ENCODE measurements at regions not wholly inside any gene's neighbourhood (a gene's known extent, or its start where the extent isn't known, plus 50 kb on each side); places are given as distances from the start of the nearest gene placed in this dataset.
A peak's percentile ranks its signal among the peaks of the same experiment; 100 is the strongest.

GRCh38 chr9:121550041-121550440 lies 50.4 kb upstream of the GGTA1 start:
- TF ChIP-seq, protein P1, sequence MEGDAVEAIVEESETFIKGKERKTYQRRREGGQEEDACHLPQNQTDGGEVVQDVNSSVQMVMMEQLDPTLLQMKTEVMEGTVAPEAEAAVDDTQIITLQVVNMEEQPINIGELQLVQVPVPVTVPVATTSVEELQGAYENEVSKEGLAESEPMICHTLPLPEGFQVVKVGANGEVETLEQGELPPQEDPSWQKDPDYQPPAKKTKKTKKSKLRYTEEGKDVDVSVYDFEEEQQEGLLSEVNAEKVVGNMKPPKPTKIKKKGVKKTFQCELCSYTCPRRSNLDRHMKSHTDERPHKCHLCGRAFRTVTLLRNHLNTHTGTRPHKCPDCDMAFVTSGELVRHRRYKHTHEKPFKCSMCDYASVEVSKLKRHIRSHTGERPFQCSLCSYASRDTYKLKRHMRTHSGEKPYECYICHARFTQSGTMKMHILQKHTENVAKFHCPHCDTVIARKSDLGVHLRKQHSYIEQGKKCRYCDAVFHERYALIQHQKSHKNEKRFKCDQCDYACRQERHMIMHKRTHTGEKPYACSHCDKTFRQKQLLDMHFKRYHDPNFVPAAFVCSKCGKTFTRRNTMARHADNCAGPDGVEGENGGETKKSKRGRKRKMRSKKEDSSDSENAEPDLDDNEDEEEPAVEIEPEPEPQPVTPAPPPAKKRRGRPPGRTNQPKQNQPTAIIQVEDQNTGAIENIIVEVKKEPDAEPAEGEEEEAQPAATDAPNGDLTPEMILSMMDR (IDR thresholded peaks at IDR 0.05; ENCODE audit: low read depth, low read length), result no peak
- DNase-seq (ENCODE audit: low read depth in 2 of 2), result no peak
- no peak overlapping the region for H3K4me3 ChIP-seq (replicated peaks in 1 of 2; ENCODE audit: low read depth in 2 of 2, low read length in 2 of 2)

DNA sequence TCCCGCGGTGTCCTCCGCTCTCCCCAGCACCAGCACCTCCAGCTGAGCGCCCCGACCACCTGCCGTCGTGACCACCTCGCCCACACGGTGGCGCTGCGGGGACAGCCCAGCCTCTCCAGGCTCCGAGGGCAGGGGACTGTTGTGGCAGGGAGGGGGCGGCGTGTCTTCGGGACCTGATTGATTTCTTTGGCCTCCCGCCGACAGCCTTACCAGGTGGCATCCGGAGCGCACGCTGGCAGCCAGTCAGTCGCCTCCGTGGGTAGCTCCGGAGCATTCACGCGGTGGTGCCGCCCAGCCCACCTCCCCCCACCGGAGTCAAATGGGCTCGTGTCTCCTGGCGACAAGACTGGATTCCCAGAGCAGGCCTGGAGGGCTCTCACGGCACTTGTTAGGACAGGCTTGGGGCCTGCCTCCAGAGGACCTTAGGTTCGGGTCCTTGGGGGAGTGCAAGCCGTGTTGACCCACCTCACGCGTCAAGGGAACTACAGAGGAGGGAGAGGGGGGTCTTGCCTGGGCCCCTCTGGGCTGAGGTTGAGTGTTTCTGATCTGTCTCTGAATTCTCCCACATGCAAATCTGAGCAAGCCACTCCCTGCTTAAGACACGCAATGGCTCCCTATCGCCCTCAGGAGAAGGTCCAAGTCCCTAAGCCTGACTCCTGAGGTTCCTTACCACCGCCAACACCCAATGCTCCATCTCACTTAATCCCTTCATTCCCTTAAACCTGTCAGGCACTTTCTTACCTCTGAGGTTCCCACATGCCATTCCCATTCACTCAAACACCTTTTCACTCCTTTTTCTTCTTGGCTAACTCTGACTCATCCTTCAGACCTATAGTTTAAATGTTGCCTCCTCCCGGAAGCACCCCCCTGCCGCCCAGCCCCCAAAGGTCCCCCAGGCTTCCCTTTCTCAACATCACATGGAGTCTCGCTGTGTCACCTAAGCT lies 51.2 kb upstream of the GGTA1 start:
- TF ChIP-seq, protein P1 (IDR thresholded peaks at IDR 0.05; ENCODE audit: low read depth, low read length), result peak; percentile 91
- peak overlapping the region in 1 of 2 donors; percentile 27 for H3K4me3 ChIP-seq (replicated peaks in 1 of 2; ENCODE audit: low read depth in 2 of 2, low read length in 2 of 2)
- peak; percentile 58 to 66 for DNase-seq (ENCODE audit: low read depth in 2 of 2)

DNA sequence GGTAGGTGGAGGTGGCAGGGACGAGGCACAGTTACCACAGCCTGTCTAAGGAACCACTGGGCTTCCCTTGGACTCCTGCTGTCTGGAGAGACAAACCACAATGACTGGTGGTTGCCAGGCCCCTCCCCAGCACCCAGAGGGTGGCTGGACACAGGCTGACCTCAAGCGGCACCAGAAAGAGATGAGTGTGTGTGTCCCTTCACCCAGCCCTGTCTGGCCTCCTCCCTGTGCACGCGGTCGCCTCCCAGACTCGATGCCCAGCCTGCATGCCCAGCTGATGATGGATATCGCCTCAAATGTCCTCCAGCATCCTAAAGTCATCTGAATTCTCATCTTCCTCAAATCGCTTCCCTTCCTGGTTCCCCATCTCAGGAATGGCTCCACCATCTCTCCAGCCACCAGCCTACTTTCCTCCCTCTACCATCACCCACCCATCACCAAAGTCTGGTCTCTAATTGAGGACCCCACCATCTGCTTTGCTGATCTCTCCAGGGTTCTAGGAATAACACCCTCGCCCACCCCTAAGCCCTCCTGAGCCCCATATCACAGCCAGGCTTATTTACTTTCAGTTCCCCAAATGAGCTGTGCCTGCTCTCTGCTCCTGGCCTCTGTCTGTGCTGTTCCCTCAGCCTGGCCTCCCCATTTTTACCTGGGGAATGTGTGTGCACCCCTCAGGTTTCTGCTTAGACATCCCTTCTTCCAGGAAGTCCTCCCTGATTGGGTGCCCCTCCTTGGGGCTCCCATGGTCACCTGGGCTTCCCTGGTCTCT lies 52.5 kb upstream of the GGTA1 start:
- no peak for DNase-seq (ENCODE audit: low read depth in 2 of 2)
- H3K4me3 ChIP-seq (replicated peaks in 1 of 2; ENCODE audit: low read depth in 2 of 2, low read length in 2 of 2), result no peak overlapping the region
- TF ChIP-seq, protein P1 (IDR thresholded peaks at IDR 0.05; ENCODE audit: low read depth, low read length), result no peak

DNA sequence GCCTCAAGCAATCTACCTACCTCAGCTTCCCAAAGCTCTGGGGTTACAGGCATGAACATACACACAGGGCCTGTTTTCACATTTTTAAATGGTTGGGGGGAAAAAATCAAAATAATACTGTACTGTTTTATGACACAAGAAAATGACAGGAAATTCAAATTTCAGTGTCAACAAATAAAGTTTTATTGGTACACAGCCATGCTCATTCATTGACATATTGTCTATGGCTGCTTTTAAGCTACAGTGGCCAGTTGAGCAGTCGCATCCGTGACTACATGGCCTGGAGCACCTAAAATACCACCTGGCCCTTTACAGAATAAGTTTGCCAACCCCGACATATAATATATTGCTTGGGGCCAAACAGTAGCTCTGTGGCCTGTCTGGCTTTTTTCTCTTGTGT lies 56.4 kb upstream of the GGTA1 start:
- DNase-seq (ENCODE audit: low read depth in 2 of 2), result no peak
- H3K4me3 ChIP-seq (replicated peaks in 1 of 2; ENCODE audit: low read depth in 2 of 2, low read length in 2 of 2), result no peak overlapping the region
- TF ChIP-seq, protein P1 (IDR thresholded peaks at IDR 0.05; ENCODE audit: low read depth, low read length), result no peak

GRCh38 chr9:121556580-121556979 lies 56.9 kb upstream of the GGTA1 start:
- DNase-seq (ENCODE audit: low read depth in 2 of 2), result peak; percentile 95 to 97
- H3K4me3 ChIP-seq (replicated peaks in 1 of 2; ENCODE audit: low read depth in 2 of 2, low read length in 2 of 2), result no peak overlapping the region
- TF ChIP-seq, protein P1 (IDR thresholded peaks at IDR 0.05; ENCODE audit: low read depth, low read length), result no peak

DNA sequence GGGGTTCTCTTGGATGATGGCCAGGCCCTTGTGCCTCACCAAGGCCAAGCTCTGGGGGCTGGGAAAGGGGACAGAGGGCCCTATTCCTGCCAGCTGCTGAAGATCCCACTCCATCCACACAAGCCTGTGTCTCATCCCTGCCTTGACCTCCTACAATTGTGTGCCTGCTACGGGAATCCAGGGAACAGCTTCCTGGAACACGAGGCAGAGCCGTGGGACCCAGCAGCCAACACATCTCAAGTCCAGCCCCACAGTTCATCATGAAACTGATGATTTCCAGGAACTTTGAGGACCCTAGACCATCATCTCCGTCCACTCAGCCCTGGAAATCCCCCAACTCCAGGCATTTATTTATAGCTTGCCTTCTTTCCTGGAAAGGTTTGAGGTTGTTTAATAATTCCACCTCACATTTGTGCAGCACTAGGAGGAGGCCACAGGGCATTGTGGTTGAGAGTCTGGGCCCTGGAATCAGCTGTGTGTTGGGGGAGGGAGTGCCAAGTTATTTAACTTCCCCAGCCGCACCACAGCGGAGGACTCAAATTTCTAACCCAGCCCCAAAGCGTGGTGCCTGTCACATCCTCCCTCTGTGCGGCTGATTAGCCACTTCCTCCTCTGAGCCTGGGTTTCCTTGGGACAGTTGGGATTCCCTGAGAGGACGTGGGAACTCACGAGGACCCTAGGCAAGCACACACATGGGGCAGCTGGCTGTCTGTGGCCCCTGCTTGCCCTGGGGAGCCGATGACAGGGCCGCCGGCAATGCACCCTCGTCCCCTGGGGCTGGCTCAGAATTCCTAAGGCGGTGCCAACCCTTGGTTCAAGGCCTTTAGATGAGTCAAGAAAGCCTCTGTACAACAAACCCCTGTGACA lies 58.2 kb upstream of the GGTA1 start:
- TF ChIP-seq, protein P1 (IDR thresholded peaks at IDR 0.05; ENCODE audit: low read depth, low read length), result no peak
- H3K4me3 ChIP-seq (replicated peaks in 1 of 2; ENCODE audit: low read depth in 2 of 2, low read length in 2 of 2), result no peak overlapping the region
- DNase-seq (ENCODE audit: low read depth in 2 of 2), result peak; percentile 87 to 89

Measured in cardiac fibroblast (primary cell).